Renal pelvis (tissue), 1 donor: ENCODE measurements at regions not wholly inside any gene's neighbourhood (a gene's known extent, or its start where the extent isn't known, plus 50 kb on each side); places are given as distances from the start of the nearest gene placed in this dataset.
"Not testable (repeated sequence)": the region's sequence is repeated elsewhere in the genome, so short reads cannot be mapped to it uniquely, and the experiment has no call there.

ENCODE experiments used
- DNase-seq: peaks from one replicate; pipeline ENCODE4 v3.0.0-alpha.2; 2013

DNA sequence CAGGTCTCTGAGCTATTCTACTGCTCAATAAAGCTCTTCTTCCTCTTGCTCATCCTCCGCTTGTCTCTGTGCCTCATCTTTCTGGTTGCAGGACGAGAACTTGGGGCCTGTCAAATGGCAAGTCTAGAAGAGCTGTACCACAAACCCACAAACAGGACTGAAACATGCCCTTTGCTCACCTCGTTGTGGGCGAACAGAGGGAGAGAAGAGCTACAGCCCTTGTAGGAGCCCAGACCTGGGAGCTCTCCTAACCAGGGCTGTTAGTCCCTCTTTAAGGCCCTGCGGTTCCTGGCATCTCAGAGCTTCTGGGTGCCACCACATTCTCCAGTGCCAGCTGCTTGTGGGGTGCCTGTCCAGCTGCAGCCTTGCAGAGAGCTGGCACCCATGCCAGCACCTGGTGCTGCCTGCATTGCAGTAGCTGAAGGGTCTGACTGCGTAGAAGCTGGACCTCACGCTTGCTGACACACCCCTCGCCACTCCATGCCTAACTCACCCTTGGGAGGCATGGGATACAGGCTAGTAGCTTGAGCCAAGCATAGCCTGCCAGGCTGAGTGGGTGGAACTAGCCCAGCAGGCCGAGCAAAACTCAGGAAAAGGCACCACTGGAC is 313.4 kb downstream of the ANKRD30B start:
- not testable (repeated sequence) for DNase-seq

GRCh38 chr18:15066434-15066833 is 318.5 kb downstream of the ANKRD30B start:
- DNase-seq = not testable (repeated sequence)

DNA sequence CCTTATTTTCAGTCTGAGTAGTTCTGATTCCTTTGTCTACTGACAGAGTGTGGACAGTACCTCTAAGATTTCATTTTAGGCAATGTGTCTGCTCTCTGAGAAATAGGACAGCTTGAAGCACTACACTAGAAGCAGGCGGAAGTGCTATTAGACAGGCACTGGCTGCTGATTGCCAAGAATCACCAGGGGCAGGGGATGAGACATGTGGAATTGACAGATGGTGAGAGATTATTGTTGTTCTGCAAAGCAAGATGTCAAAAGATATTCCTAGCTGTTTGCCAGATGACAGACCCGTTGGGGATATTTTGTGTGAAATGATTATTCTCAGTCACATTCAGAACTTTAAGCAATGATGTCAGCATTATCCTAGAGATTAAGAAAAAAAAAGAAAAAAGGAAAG is 323.3 kb downstream of the ANKRD30B start:
- not testable (repeated sequence) for DNase-seq
